ENCODE measurements at regions not wholly inside any gene's neighbourhood (a gene's known extent, or its start where the extent isn't known, plus 50 kb on each side); places are given as distances from the start of the nearest gene placed in this dataset.
"Not testable (repeated sequence)": the region's sequence is repeated elsewhere in the genome, so short reads cannot be mapped to it uniquely, and the experiment has no call there.

DNA sequence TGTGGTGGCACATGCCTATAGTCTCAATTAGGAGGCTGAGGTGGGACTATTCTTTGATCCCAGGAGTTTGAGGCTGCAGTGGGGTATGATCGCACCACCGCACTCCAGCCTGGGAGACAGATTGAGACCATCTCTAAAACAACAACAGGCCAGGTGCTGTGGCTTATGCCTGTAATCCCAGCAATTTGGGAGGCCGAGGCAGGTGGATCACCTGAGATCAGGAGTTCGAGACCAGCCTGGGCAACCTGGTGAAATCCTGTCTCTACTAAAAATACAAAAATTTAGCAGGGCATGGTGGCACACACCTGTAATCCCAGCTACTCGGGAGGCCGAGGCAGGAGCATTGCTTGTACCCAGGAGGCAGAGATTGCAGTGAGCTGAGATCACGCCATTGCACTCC, 60.6 kb upstream of the CCT8L2 start:
- TF ChIP-seq, protein P1, sequence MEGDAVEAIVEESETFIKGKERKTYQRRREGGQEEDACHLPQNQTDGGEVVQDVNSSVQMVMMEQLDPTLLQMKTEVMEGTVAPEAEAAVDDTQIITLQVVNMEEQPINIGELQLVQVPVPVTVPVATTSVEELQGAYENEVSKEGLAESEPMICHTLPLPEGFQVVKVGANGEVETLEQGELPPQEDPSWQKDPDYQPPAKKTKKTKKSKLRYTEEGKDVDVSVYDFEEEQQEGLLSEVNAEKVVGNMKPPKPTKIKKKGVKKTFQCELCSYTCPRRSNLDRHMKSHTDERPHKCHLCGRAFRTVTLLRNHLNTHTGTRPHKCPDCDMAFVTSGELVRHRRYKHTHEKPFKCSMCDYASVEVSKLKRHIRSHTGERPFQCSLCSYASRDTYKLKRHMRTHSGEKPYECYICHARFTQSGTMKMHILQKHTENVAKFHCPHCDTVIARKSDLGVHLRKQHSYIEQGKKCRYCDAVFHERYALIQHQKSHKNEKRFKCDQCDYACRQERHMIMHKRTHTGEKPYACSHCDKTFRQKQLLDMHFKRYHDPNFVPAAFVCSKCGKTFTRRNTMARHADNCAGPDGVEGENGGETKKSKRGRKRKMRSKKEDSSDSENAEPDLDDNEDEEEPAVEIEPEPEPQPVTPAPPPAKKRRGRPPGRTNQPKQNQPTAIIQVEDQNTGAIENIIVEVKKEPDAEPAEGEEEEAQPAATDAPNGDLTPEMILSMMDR (conservative IDR thresholded peaks at IDR 0.05; ENCODE audit: low read depth, low read length) = not testable (repeated sequence)
- TF ChIP-seq EZH2 (IDR thresholded peaks at IDR 0.05; ENCODE audit: borderline replicate concordance, low read depth, low read length, poor library complexity, severe bottlenecking) = not testable (repeated sequence)

Measured in A673 (cell line).